DND-41 (cell line): ENCODE measurements at regions not wholly inside any gene's neighbourhood (a gene's known extent, or its start where the extent isn't known, plus 50 kb on each side); places are given as distances from the start of the nearest gene placed in this dataset.

Experiments used
- ATAC-seq: fragments of 200-7000 bp; cut with Tn5 transposase; 3 replicates; pipeline ENCODE4 v1.9.1; 2021; ENCODE audit warnings: low read depth; ENCODE audit not compliant: insufficient read depth
- DNase-seq: peaks from one replicate; pipeline ENCODE4 v3.0.0-alpha.2; 2020
- H2AFZ ChIP-seq: 2 replicates; pipeline ENCODE4 v1.6.0; 2012; ENCODE audit warnings: low read depth, low read length
- H3K27ac ChIP-seq: 2 replicates; pipeline ENCODE4 v1.5.1; 2012; ENCODE audit warnings: low read length, inconsistent platforms
- H3K27me3 ChIP-seq: fragments of 200-600 bp; sonication (generic); 2 replicates; pipeline ENCODE4 v1.6.0; 2012; ENCODE audit warnings: low read length, mild to moderate bottlenecking, inconsistent platforms; ENCODE audit not compliant: insufficient read depth, poor library complexity
- H3K36me3 ChIP-seq: 2 replicates; pipeline ENCODE4 v1.5.1; 2012; ENCODE audit warnings: low read length, inconsistent platforms; ENCODE audit not compliant: insufficient read depth
- H3K4me1 ChIP-seq: 2 replicates; pipeline ENCODE4 v1.5.1; 2012; ENCODE audit warnings: mild to moderate bottlenecking, low read length; ENCODE audit not compliant: insufficient read depth
- H3K4me2 ChIP-seq: 2 replicates; pipeline ENCODE4 v1.6.0; 2012; ENCODE audit warnings: mild to moderate bottlenecking, moderate library complexity, low read length, inconsistent platforms; ENCODE audit not compliant: insufficient read depth
- H3K4me3 ChIP-seq, 2 experiments: fragments of 200-600 bp in 1 of 2; shearing (Covaris generic) in 1 of 2; 2 replicates each; pipeline ENCODE4 v1.5.1; 2012 to 2016; ENCODE audit warnings: inconsistent platforms in 2 of 2, low read length in 2 of 2, mild to moderate bottlenecking in 2 of 2, low read depth in 1 of 2, moderate library complexity in 1 of 2
- H3K79me2 ChIP-seq: 2 replicates; pipeline ENCODE4 v1.6.0; 2012; ENCODE audit warnings: low read length, inconsistent platforms; ENCODE audit not compliant: insufficient read depth
- H3K9ac ChIP-seq: 2 replicates; pipeline ENCODE4 v1.6.0; 2012; ENCODE audit warnings: low read depth, mild to moderate bottlenecking, inconsistent platforms, low read length, moderate library complexity
- H3K9me3 ChIP-seq: 2 replicates; pipeline ENCODE4 v1.5.1; 2012; ENCODE audit warnings: low read length, moderate library complexity, mild to moderate bottlenecking, inconsistent platforms; ENCODE audit not compliant: insufficient read depth, severe bottlenecking
- H4K20me1 ChIP-seq: 2 replicates; pipeline ENCODE4 v1.6.0; 2012; ENCODE audit warnings: low read length; ENCODE audit not compliant: insufficient read depth
- CTCF ChIP-seq: IDR thresholded peaks from 2 replicates; pipeline ENCODE4 v1.5.1; 2012; ENCODE audit warnings: borderline replicate concordance, low read length, moderate library complexity, mild to moderate bottlenecking; ENCODE audit not compliant: poor library complexity, severe bottlenecking; ENCODE audit errors: extremely low read depth
- EZH2 ChIP-seq: IDR thresholded peaks from 3 replicates; pipeline ENCODE4 v1.6.1; 2012; ENCODE audit warnings: borderline replicate concordance, low read depth, mild to moderate bottlenecking, moderate library complexity, low read length, inconsistent platforms; ENCODE audit not compliant: severe bottlenecking

DNA sequence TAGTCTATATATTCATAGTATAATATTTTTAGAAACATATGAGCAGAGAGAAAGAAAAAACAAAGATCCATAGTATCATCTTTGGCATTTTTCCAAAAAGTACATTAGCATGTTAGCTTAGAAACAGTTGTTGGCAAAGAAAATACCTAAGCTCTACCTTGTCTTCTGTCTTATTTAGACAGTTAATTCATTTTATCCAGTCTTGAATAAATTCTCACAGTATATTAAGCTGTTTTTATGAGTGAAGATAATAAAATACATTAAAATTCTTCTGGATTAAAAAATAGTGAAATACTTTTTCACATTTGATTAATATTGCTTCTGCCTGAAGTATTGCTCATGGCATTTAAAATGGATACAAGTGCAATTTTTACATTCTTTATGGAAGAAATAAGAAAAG, 145.2 kb downstream of the ZIC1 start:
- Histone ChIP-seq H3K4me1 (no peaks in the 10 kb centered on the region), H3K9me3 (no peaks in the 10 kb centered on the region), H3K36me3 (no peaks in the 10 kb centered on the region), H3K79me2 (no peaks in the 10 kb centered on the region), H3K4me2 (no peak overlapping the region), H3K27ac (no peak overlapping the region), H3K4me3 (no peak overlapping the region), H4K20me1 (no peaks in the 10 kb centered on the region), H3K27me3 (no peaks in the 10 kb centered on the region), H2AFZ (no peak overlapping the region), H3K9ac (no peak overlapping the region)
- no peak for DNase-seq
- TF ChIP-seq EZH2, result no peak
- TF ChIP-seq CTCF, result no peak
- no peak for ATAC-seq

- Histone ChIP-seq H3K4me1 (no peaks in the 10 kb centered on the region), H4K20me1 (no peaks in the 10 kb centered on the region), H3K27me3 (no peaks in the 10 kb centered on the region), H3K36me3 (no peaks in the 10 kb centered on the region), H3K79me2 (no peaks in the 10 kb centered on the region), H2AFZ (peak overlapping the region; percentile 41; the same call in 1 of the 2 replicates), H3K9ac (no peak overlapping the region), H3K9me3 (no peaks in the 10 kb centered on the region), H3K27ac (no peak overlapping the region), H3K4me2 (no peak overlapping the region), H3K4me3 (no peak overlapping the region)
- TF ChIP-seq EZH2 (no peak), CTCF (no peak)
- DNase-seq (no peak), ATAC-seq (no peak)
These were observed 163.8 kb downstream of the ZIC1 start for GRCh38 chr3:147572970-147573340.

GRCh38 chr3:147574621-147575020, 165.5 kb downstream of the ZIC1 start:
- Histone ChIP-seq H4K20me1 (no peaks in the 10 kb centered on the region), H3K4me2 (no peak overlapping the region), H3K9me3 (no peaks in the 10 kb centered on the region), H3K27ac (no peak overlapping the region), H3K4me1 (no peaks in the 10 kb centered on the region), H3K9ac (no peak overlapping the region), H3K79me2 (no peaks in the 10 kb centered on the region), H3K36me3 (no peaks in the 10 kb centered on the region), H3K27me3 (no peaks in the 10 kb centered on the region), H2AFZ (no peak overlapping the region), H3K4me3 (no peak overlapping the region)
- no peak for TF ChIP-seq EZH2
- TF ChIP-seq CTCF, result no peak
- ATAC-seq, result no peak
- no peak for DNase-seq

DNA sequence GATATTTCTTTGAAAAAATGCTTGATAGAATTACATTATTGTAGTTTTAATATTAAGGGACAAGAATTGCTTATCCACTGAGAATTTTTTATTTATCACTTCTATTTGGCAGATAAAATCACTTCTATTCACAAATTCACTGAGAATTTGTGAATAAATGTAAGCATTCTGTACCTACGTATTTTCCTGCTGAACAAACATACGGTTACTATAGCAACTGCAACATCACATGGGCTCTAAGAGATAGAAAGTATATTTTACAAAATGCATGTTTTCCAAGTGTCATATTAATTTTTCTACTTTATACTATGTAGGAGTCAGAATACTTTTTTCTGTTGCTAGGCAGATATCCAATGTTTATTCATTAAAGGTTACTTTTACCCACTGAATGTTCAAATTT, 166.2 kb downstream of the ZIC1 start:
- no peak for ATAC-seq
- H4K20me1 ChIP-seq, result no peaks in the 10 kb centered on the region
- no peaks in the 10 kb centered on the region for H3K27me3 ChIP-seq

More for the DNA sequence above, 166.2 kb downstream of the ZIC1 start:
- Histone ChIP-seq H3K9ac (no peak overlapping the region), H3K27ac (no peak overlapping the region), H3K9me3 (no peaks in the 10 kb centered on the region), H3K36me3 (no peaks in the 10 kb centered on the region), H3K4me2 (no peak overlapping the region), H3K4me3 (no peak overlapping the region), H2AFZ (no peak overlapping the region), H3K79me2 (no peaks in the 10 kb centered on the region), H3K4me1 (no peaks in the 10 kb centered on the region)
- DNase-seq, result no peak
- TF ChIP-seq EZH2 (no peak), CTCF (no peak)
